Loucy (cell line): ENCODE measurements at regions not wholly inside any gene's neighbourhood (a gene's known extent, or its start where the extent isn't known, plus 50 kb on each side); places are given as distances from the start of the nearest gene placed in this dataset.

Experiments used
- H2AFZ ChIP-seq: fragments of 200-600 bp; sonication (generic); 2 replicates; pipeline ENCODE4 v1.6.0; 2016; ENCODE audit warnings: antibody characterized with exemption, mild to moderate bottlenecking, low read length, moderate library complexity
- H3F3A ChIP-seq: fragments of 200-600 bp; 2 replicates; pipeline ENCODE4 v1.6.0; 2016; ENCODE audit warnings: antibody characterized with exemption, low read depth, mild to moderate bottlenecking
- H3K27me3 ChIP-seq: fragments of 200-600 bp; sonication (generic); 2 replicates; pipeline ENCODE4 v1.6.1; 2014; ENCODE audit warnings: low read length, mild to moderate bottlenecking; ENCODE audit not compliant: insufficient read depth, poor library complexity, severe bottlenecking
- H3K36me3 ChIP-seq: fragments of 200-600 bp; sonication (generic); 2 replicates; pipeline ENCODE4 v1.6.1; 2016; ENCODE audit warnings: low read length; ENCODE audit not compliant: insufficient read depth
- H3K4me1 ChIP-seq: fragments of 200-600 bp; sonication (generic); 2 replicates; pipeline ENCODE4 v1.5.1; 2014; ENCODE audit warnings: low read length, mild to moderate bottlenecking; ENCODE audit not compliant: insufficient read depth, poor library complexity, severe bottlenecking
- H3K4me2 ChIP-seq: fragments of 200-600 bp; sonication (generic); 2 replicates; pipeline ENCODE4 v1.6.0; 2014; ENCODE audit warnings: antibody characterized with exemption, low read length, low read depth, mild to moderate bottlenecking; ENCODE audit not compliant: poor library complexity, severe bottlenecking
- H3K4me3 ChIP-seq: fragments of 200-600 bp; sonication (generic); 2 replicates; pipeline ENCODE4 v1.5.1; 2014; ENCODE audit warnings: low read length, mild to moderate bottlenecking, mixed read lengths; ENCODE audit not compliant: poor library complexity, severe bottlenecking
- H3K79me2 ChIP-seq: fragments of 200-600 bp; sonication (generic); 2 replicates; pipeline ENCODE4 v1.6.1; 2014; ENCODE audit warnings: low read length; ENCODE audit not compliant: insufficient read depth
- H3K9ac ChIP-seq: fragments of 200-600 bp; sonication (generic); 2 replicates; pipeline ENCODE4 v1.6.0; 2014; ENCODE audit warnings: mild to moderate bottlenecking, low read depth, low read length, moderate library complexity; ENCODE audit not compliant: poor library complexity, severe bottlenecking
- H3K9me2 ChIP-seq: fragments of 200-600 bp; sonication (generic); replicated peaks from 2 replicates; pipeline ENCODE4 v1.6.1; 2016; ENCODE audit warnings: low read depth, low read length, mixed read lengths
- H3K9me3 ChIP-seq: fragments of 200-600 bp; sonication (generic); 2 replicates; pipeline ENCODE4 v1.6.1; 2014; ENCODE audit warnings: mild to moderate bottlenecking, antibody characterized with exemption, low read length, low read depth; ENCODE audit not compliant: insufficient read depth
- H4K20me1 ChIP-seq: fragments of 200-600 bp; sonication (generic); 2 replicates; pipeline ENCODE4 v1.6.0; 2014; ENCODE audit warnings: antibody characterized with exemption, low read length, mild to moderate bottlenecking; ENCODE audit not compliant: insufficient read depth, poor library complexity, severe bottlenecking
- CTCF ChIP-seq: fragments of 200-600 bp; sonication (generic); conservative IDR thresholded peaks from 2 replicates; pipeline ENCODE4 v1.5.1; 2014; ENCODE audit warnings: mild to moderate bottlenecking, antibody characterized with exemption, low read length
- EZH2phosphoT487 ChIP-seq: fragments of 200-600 bp; IDR thresholded peaks from 2 replicates; pipeline ENCODE4 v1.6.1; 2018; ENCODE audit warnings: antibody characterized with exemption, mild to moderate bottlenecking, moderate library complexity, borderline replicate concordance

GRCh38 chr20:57000441-57000968 is 265.9 kb downstream of the BMP7 start:
- H3K9me2 ChIP-seq = no peaks in the 10 kb centered on the region
- H3K9ac ChIP-seq = no peak overlapping the region
- no peaks in the 10 kb centered on the region for H3K27me3 ChIP-seq
- no peaks in the 10 kb centered on the region for H4K20me1 ChIP-seq
- H3K36me3 ChIP-seq = no peaks in the 10 kb centered on the region
- no peak overlapping the region for H3K4me2 ChIP-seq
- TF ChIP-seq EZH2phosphoT487 (no peak), CTCF (no peak)
- H3F3A ChIP-seq = no peaks in the 10 kb centered on the region
- H3K9me3 ChIP-seq = peaks cover 6% of the 10 kb centered on the region; the same call in 1 of the 2 replicates
- H3K4me1 ChIP-seq = no peaks in the 10 kb centered on the region
- H3K79me2 ChIP-seq = no peaks in the 10 kb centered on the region
- no peak overlapping the region for H2AFZ ChIP-seq
- H3K4me3 ChIP-seq = no peak overlapping the region

GRCh38 chr20:57001126-57001767 is 265.2 kb downstream of the BMP7 start:
- Histone ChIP-seq H3K9me3 (peaks cover 6% of the 10 kb centered on the region; the same call in 1 of the 2 replicates), H4K20me1 (no peaks in the 10 kb centered on the region), H2AFZ (no peak overlapping the region), H3K4me3 (no peak overlapping the region), H3K9me2 (no peaks in the 10 kb centered on the region), H3K4me1 (no peaks in the 10 kb centered on the region), H3K36me3 (no peaks in the 10 kb centered on the region), H3K9ac (no peak overlapping the region), H3K79me2 (no peaks in the 10 kb centered on the region), H3K27me3 (no peaks in the 10 kb centered on the region), H3F3A (no peaks in the 10 kb centered on the region), H3K4me2 (no peak overlapping the region)
- TF ChIP-seq EZH2phosphoT487 (no peak), CTCF (no peak)

DNA sequence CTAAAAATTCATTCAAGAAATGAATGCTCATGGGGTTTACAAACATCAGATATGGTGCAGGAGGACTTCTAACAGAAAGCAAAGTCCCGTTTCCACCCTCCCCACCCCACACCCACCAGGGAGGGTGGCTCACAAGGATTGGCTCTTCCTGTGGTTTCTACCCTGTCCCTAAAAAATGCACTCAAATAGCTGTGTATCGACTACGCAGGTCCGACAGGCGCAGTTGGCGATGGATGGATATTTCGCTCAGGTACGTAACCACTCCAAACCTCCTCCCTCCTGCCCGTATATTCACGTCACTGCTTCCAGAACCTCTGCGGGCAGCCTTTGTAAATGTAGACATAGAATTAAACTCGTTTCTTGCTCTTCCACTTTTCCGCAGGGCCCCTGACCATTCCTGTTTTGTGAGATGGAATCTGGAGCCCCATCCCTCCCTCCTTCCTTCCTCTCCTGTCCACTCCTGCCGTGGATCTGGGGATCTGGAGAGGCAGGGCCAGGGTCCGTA is 264.3 kb downstream of the BMP7 start:
- no peaks in the 10 kb centered on the region for H3K4me1 ChIP-seq
- no peaks in the 10 kb centered on the region for H3K79me2 ChIP-seq
- no peaks in the 10 kb centered on the region for H3K27me3 ChIP-seq
- H3K9me3 ChIP-seq = peaks cover 6% of the 10 kb centered on the region; the same call in 1 of the 2 replicates
- H2AFZ ChIP-seq = no peak overlapping the region
- H3K4me2 ChIP-seq = no peak overlapping the region
- no peak overlapping the region for H3K9ac ChIP-seq
- H3K36me3 ChIP-seq = no peaks in the 10 kb centered on the region
- no peaks in the 10 kb centered on the region for H3F3A ChIP-seq
- H3K9me2 ChIP-seq = no peaks in the 10 kb centered on the region
- H4K20me1 ChIP-seq = no peaks in the 10 kb centered on the region
- H3K4me3 ChIP-seq = no peak overlapping the region
- TF ChIP-seq EZH2phosphoT487 = no peak
- no peak for TF ChIP-seq CTCF
